ENCODE measurements at regions not wholly inside any gene's neighbourhood (a gene's known extent, or its start where the extent isn't known, plus 50 kb on each side); places are given as distances from the start of the nearest gene placed in this dataset.

DNA sequence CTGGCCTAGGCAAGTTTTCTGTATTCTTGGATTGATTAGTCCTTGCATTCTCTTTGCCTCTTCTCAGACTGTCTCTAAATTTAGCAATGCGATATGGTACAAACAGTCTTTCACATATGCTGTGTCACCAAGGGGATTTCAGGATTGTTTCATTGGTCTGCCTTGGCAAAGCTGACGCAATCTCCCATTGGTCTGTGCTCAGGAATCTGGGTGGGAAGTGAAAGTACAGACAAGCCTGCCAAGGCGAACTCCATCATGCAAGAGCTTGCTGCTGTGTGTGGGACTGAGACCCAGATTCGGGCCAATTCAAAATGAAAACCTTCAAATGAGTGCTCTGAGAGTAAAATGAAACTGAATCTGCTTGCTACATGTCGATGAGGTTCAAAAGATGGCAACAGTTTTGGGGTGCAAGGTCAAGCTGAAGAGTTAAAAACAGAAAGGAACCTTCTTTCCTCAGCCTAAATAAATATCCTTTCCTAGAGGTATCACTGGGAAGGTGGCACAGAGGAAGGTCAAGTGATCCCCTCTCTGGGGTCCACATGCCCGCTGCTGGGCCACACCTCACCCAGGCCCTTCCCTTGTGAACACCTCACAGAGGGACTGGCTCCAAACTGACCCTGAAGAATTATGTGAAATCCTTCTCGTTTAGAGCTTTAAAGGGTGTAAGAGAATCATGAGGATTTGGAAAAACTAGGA lies 198.8 kb upstream of the PREP start:
- DNase-seq (ENCODE audit: insufficient read length, low spot score) = peak; percentile 30
- peak; percentile 99 for FAIRE-seq

- no peak for FAIRE-seq
- no peak for DNase-seq (ENCODE audit: insufficient read length, low spot score)
Observed at GRCh38 chr6:105600336-105601260, 197.7 kb upstream of the PREP start.

GRCh38 chr6:105598264-105598663 lies 195.4 kb upstream of the PREP start:
- DNase-seq (ENCODE audit: insufficient read length, low spot score) = no peak
- no peak for FAIRE-seq

DNA sequence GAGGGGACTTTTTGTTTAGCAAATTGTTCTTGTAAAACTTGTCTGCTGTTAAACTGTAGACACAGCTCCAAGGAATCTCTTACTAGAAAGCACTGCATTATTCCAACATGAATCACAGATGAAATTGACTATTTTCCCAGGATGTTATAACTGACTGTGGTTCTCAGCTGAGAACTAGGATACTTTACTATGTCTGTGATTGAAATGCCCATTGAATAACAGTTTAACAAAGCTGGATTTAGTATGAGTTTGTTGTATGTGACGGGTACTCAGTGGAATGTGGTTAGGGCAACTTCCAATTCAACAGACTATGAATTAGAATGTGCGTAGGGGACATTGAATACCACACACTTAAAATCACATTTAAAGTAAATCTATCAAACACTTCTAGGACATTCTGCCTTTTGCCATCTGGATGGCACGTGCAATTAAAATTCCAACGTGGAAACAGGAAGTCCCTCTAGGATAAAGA lies 193.4 kb upstream of the PREP start:
- FAIRE-seq (no peak), DNase-seq (ENCODE audit: insufficient read length, low spot score) (no peak)

GRCh38 chr6:105595829-105596228 lies 192.9 kb upstream of the PREP start:
- DNase-seq (ENCODE audit: insufficient read length, low spot score) (no peak), FAIRE-seq (no peak)

DNA sequence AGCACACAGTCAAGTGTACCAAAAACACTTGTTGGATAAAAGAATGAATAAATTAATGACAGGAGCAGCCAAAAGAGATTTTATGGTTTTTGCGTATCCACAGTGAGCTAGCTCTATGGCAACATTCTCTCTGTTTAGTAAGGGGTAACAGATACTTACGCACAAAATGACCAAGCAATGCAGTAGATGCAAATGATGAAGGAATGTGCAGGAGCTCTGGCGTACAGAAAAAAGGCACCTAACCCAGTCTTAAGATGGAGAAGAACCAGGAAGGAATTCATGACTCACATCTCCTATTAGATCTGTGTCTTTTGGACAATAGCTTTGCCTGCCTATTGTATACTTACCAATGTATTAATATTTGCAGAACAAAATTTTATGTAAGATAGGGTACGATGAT lies 191.9 kb upstream of the PREP start:
- FAIRE-seq (no peak), DNase-seq (ENCODE audit: insufficient read length, low spot score) (no peak)

GRCh38 chr6:105593805-105594671 lies 191.2 kb upstream of the PREP start:
- DNase-seq (ENCODE audit: insufficient read length, low spot score) = no peak
- no peak for FAIRE-seq

GRCh38 chr6:105593056-105593690 lies 190.3 kb upstream of the PREP start:
- FAIRE-seq (no peak), DNase-seq (ENCODE audit: insufficient read length, low spot score) (no peak)

GRCh38 chr6:105592329-105592728 lies 189.4 kb upstream of the PREP start:
- FAIRE-seq (peak; percentile 18), DNase-seq (ENCODE audit: insufficient read length, low spot score) (no peak)

DNA sequence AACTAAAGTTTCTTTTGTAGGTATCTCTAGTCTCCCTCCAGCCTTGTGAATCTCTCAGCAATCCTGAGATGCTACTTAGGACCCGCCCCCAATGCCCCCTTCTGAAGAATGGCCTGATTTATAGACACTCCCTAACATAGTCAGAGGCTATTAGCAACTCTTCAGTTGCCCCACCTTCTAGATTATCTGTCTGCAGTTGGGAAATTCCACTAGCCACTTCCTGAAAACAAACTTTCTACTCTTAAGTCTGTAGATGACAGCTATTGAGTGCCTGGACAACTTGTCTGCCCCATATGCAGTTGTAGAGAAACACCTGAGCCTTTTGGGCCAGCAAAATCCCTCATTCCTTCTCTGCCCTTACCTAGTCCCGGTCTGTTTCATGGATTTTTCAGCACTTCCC lies 188.2 kb upstream of the PREP start:
- no peak for DNase-seq (ENCODE audit: insufficient read length, low spot score)
- peak; percentile 95 for FAIRE-seq

GRCh38 chr6:105588123-105588710 lies 185.3 kb upstream of the PREP start:
- DNase-seq (ENCODE audit: insufficient read length, low spot score) (no peak), FAIRE-seq (no peak)

- no peak for DNase-seq (ENCODE audit: insufficient read length, low spot score)
- no peak for FAIRE-seq
Observed at GRCh38 chr6:105587349-105588122, 184.7 kb upstream of the PREP start.

DNA sequence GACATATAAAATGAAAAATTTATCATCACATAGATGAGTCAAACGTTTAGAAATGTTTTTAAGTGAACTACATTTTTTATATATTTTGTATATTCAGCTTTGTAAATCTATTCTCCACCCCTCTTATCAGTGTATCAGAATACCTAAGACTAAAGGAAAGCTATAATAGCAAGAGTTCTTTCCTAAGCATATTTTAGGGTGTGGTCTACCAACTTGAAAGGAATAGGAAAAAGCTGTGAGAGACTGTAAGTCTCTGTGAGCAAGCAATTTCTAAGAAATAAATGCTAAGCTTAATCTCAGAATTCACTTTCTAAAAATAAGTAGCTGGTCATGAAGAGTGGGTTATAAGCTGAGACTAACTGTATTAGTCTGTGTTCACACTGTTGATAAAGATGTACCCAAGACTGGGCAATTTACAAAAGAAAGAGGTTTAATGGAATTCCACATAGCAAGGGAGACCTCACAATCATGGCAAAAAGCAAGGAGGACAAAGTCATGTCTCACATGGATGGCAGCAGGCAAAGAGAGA lies 175.4 kb upstream of the PREP start:
- DNase-seq (ENCODE audit: insufficient read length, low spot score) (no peak), FAIRE-seq (peak; percentile 58)

- FAIRE-seq = peak; percentile 63
Observed at GRCh38 chr6:105573556-105573955, 170.7 kb upstream of the PREP start.

DNA sequence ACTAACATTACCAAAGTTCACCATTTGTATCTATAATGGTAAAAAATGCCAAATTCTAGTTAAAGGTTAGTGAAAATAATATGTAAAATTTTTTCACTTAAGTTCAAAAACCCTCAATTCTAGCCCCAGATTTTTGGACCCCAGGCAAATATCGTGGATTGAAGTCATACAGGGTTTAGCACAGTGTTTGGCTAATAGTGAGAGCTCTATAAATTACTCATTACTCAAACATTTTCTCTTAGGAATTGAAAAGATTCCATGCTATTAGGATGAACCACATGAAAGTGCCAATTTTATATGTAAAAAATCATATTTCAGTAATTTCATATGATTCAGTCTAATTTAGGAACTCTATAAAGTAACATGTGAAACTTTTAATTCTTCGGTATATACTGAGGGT lies 170.3 kb upstream of the PREP start:
- no peak for DNase-seq (ENCODE audit: insufficient read length, low spot score)
- peak; percentile 4 for FAIRE-seq

More at GRCh38 chr6:105573556-105573955, 170.7 kb upstream of the PREP start:
- DNase-seq (ENCODE audit: insufficient read length, low spot score) = no peak

DNA sequence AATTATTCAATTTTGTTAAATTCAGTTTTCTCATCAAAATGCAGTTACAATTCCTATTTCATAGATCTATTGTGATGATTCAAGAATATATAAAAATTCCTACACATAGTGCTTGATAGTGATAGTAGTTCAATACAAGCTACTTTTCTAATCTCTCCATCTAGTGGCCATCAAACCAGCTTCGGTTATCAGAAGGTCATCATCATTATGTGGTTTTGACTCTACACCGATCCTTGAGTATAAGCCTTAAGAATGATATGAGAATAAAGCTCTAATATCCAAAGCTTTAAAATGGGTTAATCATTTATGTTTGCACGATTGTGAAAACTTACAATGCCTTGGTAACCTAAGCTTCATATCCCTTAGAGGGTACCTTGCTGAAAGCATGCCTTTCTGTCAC lies 167.5 kb upstream of the PREP start:
- DNase-seq (ENCODE audit: insufficient read length, low spot score) (no peak), FAIRE-seq (peak; percentile 66)

- FAIRE-seq (no peak), DNase-seq (ENCODE audit: insufficient read length, low spot score) (no peak)
Observed at GRCh38 chr6:105569706-105570105, 166.8 kb upstream of the PREP start.

GRCh38 chr6:105568751-105569150 lies 165.9 kb upstream of the PREP start:
- no peak for FAIRE-seq

GRCh38 chr6:105568142-105568541 lies 165.3 kb upstream of the PREP start:
- DNase-seq (ENCODE audit: insufficient read length, low spot score) (no peak), FAIRE-seq (peak; percentile 58)

More at GRCh38 chr6:105568751-105569150, 165.9 kb upstream of the PREP start:
- DNase-seq (ENCODE audit: insufficient read length, low spot score) = no peak

Measured in GM19239 (cell line).